GM18505 (cell line): ENCODE measurements at regions not wholly inside any gene's neighbourhood (a gene's known extent, or its start where the extent isn't known, plus 50 kb on each side); places are given as distances from the start of the nearest gene placed in this dataset.

Source experiments
- ATAC-seq: cut with Tn5 transposase; IDR thresholded peaks from one replicate; pipeline ENCODE4 v1.9.1; 2021; ENCODE audit not compliant: unreplicated experiment
- POLR2A ChIP-seq: IDR thresholded peaks from 4 replicates; pipeline ENCODE4 v1.6.1; 2011; ENCODE audit warnings: borderline replicate concordance; ENCODE audit not compliant: insufficient read depth, insufficient read length; ENCODE audit errors: extremely low read depth

GRCh38 chr4:18252052-18252451 is 230.5 kb upstream of the LCORL start:
- ATAC-seq, result no peak
- no peak for TF ChIP-seq POLR2A

DNA sequence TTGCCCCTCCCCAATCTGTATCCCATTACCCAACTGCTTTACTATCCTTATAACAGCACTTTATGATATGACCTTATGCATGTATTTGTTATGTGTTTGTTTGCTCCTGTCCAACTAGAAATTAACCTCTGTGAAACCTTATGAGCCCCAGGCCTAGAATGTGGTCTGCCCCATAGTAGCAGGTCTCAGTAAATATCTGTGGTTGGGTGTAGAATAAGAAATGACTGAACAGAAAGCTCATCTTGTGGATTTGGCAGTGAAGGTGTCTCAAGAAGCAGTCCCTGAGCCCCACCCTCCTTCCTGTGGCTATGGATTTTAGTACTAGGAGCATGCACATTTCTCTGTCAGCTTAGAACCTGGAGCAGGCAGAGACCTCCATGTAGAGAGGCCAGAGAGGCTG is 229.0 kb upstream of the LCORL start:
- no peak for TF ChIP-seq POLR2A
- ATAC-seq, result no peak

GRCh38 chr4:18248611-18249010 is 227.1 kb upstream of the LCORL start:
- no peak for ATAC-seq
- TF ChIP-seq POLR2A, result no peak

DNA sequence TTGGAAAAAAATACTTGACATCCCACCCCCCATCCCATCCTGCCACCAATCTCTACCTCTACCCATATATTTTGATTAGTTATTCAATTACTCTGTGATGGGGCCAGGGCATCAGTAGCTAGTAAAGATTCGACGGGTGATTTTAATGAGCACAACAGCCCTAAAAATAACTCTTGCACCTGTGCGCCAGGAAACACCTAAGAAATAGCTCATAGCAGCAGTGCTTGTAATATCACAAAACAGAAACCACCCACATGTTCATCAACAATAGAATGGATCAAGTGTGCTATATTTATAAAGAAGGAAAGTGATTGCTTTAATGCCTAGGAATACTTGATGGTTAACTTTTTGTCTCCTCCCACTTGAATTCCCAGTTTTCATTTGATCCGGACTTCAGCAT is 225.6 kb upstream of the LCORL start:
- TF ChIP-seq POLR2A, result no peak
- ATAC-seq, result no peak

GRCh38 chr4:18242919-18243693 is 221.6 kb upstream of the LCORL start:
- no peak for ATAC-seq
- no peak for TF ChIP-seq POLR2A

- TF ChIP-seq POLR2A, result no peak
Observed at GRCh38 chr4:18241727-18242126, 220.2 kb upstream of the LCORL start.

GRCh38 chr4:18234108-18234507 is 212.6 kb upstream of the LCORL start:
- no peak for ATAC-seq
- TF ChIP-seq POLR2A, result no peak

More at GRCh38 chr4:18241727-18242126, 220.2 kb upstream of the LCORL start:
- ATAC-seq, result no peak

GRCh38 chr4:18231726-18232125 is 210.2 kb upstream of the LCORL start:
- TF ChIP-seq POLR2A, result no peak
- no peak for ATAC-seq

DNA sequence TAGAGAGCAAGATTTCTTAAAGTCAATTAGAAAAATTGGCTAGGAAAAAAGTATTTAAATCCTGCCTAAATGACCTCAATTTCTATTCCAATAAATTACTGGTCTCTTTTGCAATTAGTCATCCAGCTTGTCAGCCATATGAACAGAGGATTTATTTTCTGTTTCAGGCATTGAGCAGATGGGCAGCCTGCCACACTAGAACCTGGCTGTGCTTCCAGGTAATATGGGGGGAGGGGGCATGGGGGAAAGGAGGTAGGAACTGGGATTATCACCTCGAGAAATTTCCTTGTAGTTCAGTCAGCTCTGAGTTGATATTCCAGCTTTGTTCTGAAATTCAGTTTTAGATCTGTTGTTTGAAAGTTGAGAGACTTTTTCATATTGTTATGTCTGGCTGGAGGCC is 206.3 kb upstream of the LCORL start:
- no peak for TF ChIP-seq POLR2A
- ATAC-seq, result no peak

DNA sequence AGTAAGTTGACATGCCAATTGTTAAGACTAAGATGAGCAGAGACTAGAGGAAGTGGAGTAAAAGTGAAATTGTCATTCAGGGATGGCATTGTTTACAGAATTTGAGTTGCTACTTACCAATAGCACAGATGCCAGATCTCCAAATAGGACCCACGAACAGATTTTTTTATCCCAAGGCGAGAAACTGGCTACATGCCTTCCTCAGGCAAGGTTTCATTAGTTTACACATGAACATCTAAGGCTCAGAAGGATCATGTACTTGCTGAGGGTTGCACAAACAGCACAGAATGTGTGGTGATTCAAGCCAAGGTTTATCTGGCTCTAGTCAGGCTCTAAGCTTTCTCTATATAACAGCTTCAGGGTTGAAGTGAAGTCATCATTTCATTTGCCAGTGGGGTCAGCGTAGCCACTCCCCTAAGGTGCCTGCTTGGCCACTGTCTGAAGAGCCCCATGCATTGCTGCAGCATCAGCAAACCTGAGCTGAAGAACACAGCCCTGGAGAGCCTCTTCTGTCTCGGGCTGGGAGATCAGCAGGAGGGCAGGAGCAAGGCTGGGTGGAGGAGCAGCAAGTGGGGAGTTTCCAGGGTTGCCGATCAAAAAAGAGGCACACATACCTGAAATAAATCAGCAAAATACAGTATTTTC is 193.0 kb upstream of the LCORL start:
- no peak for TF ChIP-seq POLR2A
- no peak for ATAC-seq

DNA sequence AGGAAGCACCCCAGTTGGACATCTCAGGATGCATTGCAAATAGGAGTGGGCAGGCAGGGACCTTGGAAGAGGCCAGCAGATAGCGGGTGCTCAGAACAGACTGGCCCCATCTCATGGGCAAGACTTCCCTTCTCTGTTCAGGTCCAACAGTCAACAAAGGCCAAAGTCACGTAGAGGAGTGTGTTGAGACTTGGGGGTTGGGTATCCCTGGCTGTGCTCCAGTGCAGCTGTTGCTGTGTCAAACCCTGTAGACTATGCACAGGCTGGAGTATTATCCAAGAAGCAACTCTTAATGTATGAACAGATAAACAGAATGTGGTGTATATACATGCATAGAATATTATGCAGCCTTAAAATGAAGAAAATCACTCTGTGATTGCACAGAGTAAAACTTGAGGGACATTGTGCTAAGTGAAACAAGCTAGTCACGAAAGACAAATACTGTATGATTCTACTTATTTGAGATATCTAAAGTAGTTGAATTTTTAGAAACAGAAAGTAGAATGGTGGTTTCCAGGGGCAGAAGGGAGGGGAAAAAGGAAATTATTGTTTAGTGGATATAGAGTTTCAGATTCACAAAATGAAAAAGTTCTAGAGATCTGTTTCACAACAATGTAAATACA is 192.1 kb upstream of the LCORL start:
- no peak for ATAC-seq
- no peak for TF ChIP-seq POLR2A

DNA sequence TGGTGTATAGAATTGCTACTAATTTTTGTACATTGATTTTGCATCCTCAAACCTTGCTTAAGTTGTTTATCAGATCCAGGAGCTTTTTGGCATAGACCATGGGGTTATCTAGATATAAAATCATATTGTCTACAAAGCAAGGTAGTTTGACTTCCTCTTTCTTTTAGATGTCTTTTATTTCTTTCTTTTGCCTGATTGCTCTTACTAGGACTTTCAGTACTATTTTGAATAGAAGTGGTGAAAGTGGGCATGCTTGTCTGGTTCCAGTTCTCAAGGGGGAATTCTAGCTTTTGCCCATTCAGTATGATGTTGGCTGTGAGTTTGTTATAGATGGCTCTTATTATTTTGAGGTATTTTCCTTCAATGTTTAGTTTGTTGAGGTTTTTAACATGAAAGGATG is 187.9 kb upstream of the LCORL start:
- ATAC-seq, result peak; percentile 63
- TF ChIP-seq POLR2A, result no peak

DNA sequence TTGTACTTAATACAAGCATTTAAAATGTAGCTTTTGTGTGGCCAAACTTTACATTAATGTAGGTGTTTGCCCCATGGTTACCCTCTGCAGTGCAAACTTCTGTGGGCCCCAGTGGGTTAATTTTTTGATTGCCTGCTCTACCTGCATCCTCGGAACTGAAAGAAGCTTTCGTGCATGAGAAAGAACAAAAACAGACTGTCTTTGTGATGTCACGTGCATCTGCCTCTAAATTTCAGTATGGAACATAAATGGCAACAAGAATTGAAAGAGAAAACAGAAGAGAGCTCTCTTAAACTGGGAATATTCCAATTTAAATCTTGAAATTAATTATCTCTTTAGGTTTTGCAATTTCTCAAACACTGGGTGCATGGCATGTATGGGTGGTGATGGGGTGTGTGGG is 182.4 kb upstream of the LCORL start:
- ATAC-seq, result no peak
- TF ChIP-seq POLR2A, result no peak

DNA sequence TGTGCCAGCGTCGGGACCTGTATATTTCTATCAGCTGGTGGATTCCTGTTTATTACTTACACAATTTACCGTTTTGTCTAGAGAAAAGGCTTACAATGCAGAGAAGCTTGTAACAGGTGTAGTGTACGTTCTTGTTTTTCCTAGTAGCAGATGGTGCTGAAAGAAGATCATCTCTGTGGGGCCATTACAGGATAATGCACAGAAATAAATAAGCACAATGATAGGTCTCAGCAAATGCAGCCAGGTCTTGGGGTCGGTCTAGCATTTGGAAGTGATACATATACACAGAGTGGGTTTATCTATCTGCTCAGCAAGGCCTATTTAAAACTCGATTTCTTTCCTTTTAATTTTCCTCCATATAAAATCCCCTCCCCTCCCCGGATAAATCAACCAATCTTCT is 180.9 kb upstream of the LCORL start:
- no peak for ATAC-seq
- no peak for TF ChIP-seq POLR2A
